Hematopoietic multipotent progenitor cell (in vitro differentiated cells): ENCODE measurements at regions not wholly inside any gene's neighbourhood (a gene's known extent, or its start where the extent isn't known, plus 50 kb on each side); places are given as distances from the start of the nearest gene placed in this dataset.

Experiments
- DNase-seq, 3 donors: peaks; one replicate each; pipeline ENCODE4 v3.0.0-alpha.2; 2011 to 2015; ENCODE audit warnings: low read depth in 2 of 3, low spot score in 2 of 3

- no peak for DNase-seq
Observed at GRCh38 chr12:93042283-93042682, 113.2 kb upstream of the EEA1 start.

DNA sequence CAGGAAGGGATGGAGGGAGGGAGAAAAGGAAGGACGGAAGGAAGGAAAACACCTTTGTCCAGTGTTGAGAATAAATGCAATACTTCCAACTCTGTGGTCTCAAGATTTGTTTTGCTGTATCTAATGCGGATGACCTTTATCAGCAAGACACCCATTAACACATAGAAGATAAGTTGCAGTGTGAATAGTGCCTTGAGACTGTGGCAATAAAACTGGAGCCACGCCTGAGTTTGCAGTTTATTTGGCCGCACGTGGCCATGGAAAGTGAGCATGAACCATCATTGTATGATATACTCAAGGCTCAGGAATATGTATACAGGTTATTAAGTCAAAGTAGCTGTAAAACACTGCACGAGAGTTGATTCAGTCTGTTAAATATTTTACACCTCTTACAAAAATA, 113.6 kb upstream of the EEA1 start:
- DNase-seq = no peak

GRCh38 chr12:93043192-93043876, 114.2 kb upstream of the EEA1 start:
- no peak for DNase-seq

- DNase-seq = peak in 2 of 3 donors; percentile 8 to 26
Observed at GRCh38 chr12:93043877-93044209, 114.7 kb upstream of the EEA1 start.

GRCh38 chr12:93047118-93047517, 118.0 kb upstream of the EEA1 start:
- DNase-seq = no peak

- no peak for DNase-seq
Observed at GRCh38 chr12:93048656-93049055, 119.6 kb upstream of the EEA1 start.

- no peak for DNase-seq
Observed at GRCh38 chr12:93050026-93050747, 121.1 kb upstream of the EEA1 start.

GRCh38 chr12:93050748-93051081, 121.6 kb upstream of the EEA1 start:
- no peak for DNase-seq

DNA sequence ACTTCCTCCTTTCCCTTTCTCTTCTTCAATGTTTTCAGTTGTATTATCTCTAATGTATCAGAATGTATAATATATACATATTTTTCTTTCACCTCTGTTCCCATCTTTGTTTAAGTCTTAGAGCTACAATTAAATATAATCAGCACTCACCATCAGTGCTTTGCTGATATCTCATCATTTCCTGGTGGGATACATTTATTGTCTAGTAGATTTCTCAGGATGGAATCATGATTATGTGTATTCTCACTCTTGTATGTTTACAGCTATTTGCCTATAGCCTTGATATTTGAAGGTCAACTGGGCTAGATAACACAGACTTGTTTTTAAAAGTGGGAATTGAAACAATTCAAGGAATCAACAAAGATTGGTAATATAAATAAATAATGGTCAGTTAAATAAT, 124.9 kb upstream of the EEA1 start:
- no peak for DNase-seq

DNA sequence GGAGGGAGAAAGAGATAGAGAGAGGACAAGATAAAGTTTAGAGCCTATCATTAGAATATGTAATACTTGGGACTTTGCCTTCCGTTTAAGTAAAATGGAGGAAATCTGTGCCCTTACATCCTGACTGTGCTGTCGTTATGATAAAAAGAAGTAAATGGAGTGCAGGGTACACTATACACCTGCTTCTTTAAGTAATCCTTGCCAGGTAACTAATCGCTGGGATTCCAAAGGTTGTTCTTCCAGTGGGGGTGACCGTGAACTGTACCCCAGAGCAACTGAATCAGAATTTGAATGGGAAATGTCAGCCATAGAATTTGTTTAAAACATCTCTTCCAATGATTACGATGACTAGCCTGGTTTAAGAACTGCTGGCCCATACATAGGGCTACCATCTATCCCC, 126.1 kb upstream of the EEA1 start:
- no peak for DNase-seq

DNA sequence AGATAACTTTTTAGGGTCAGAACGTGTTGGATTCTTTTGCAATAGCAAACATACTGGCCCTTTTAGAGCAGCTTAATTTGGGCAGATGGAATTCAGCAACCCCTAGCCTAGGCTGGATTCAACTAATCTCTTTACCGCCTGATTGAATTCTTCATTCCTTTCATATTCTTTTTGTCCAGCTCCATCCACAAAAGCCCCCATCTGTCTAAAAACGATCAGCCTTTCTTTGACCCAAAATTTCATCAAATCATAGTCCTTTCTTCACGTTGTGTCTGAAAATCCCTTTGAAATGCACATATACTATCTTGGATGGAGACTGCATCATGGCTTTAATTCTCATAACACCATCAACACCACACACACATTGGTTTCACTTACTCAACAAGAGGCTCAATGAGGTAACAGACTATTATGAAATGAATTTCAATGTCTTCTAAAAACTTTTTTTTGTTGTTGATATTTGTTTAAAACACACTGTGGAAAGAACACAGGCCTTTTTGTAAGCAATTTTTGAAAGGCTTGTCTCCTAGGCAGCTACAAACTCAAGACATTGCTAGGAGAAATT, 128.0 kb upstream of the EEA1 start:
- DNase-seq = no peak

GRCh38 chr12:93058280-93058679, 129.2 kb upstream of the EEA1 start:
- DNase-seq = no peak

DNA sequence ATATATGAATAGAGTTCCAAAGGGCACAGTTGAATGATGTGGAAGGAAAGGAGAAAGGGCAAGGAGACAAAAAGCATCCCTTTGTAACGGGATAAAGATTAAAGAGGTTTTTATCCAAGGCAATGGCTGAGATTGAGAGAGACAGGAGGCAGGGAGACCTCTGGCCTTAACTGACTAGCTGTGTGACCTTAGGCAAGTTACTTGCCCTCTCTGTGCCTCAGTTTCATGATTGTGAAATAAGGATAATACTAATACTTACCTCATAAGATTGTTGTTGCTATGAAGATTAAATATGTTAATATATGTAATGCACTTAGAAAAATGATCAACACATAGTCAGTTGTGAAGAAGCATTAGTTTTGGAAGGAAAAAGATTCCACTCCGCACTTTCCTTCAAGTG, 130.2 kb upstream of the EEA1 start:
- DNase-seq = no peak

- DNase-seq = no peak
Observed at GRCh38 chr12:93059925-93060665, 131.0 kb upstream of the EEA1 start.

DNA sequence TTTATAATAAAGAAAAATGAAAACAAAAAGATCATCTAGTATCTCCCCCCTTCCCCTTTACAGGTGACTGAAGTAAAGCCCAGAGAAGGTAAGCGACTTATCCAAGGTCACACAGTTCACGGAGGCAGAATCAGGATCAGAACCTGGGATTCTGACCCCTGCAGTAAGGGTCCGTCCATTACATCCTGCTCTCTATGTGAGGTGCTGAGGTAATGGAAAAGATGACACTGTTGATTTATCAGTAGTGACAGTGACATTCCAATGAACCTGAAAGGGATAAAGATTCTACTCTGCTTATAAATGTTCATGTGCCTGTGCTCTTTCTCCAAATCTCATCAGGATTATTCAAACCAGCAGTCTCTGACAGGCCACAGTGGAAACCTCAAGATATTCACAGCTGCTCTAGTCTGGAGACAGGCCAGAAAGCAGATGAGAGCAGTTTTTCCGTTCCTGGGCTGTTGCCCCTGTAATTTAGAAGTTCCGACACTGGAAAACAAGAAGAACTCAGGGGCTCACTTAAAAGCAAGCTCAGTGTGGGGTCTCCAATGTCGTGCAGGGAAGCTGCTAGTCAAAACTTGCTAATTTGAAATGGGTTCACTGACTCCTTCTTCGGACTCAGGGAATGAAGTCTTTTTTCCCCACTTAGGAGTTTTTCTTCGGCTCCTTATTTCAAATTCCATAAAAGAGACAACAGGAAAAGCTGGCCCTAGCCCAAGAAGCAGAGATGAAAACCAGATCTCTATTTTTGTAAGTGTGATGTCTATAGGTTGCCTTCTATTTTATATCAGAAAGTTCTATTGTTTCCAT, 131.8 kb upstream of the EEA1 start:
- DNase-seq = peak in 1 of 3 donors; percentile 11

DNA sequence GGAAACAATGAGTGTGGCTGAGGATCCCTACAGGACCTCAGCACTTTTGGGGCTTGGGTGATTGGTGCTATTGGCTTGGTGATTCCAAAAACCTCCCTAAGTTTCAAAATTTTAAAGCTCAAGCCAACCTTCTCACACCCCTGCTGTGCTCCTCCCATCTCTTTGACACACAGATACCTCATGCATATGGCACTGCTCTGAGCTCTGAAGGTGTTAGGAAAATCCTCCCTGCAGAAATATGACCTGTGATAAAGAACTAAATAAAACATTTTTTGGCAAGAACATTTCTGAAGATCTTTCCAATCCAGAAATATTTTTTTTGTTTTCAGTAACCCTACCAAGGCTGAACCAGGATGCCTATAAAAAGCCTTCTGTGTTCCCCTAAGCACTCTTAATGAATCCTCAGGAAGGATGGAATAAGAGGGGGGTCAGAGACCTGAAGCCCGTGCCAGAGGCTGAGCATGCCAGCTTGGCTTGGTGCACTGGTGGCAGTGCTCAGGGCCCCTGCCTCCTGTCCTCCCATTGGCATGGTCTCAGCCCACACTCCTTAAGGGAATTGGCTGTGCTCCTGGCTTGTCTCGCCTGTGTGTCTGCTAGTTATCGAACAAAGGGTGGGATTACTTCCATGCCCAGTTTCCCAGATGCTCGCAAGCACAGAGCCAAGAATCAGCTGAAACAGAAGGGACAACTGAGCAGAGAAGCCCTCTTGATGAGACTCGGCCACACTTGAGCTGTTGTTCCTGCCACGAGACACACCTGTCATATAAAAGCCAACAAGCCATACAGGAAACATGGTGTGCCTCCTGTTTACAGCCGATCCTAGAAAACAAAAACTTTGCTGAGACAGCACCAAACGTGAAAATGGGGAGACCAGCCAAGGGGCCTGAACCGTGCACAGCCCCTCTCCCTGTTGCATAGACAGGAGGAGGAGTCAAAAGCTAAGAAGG, 132.7 kb upstream of the EEA1 start:
- DNase-seq = no peak

GRCh38 chr12:93065896-93066295, 136.8 kb upstream of the EEA1 start:
- DNase-seq = no peak

- no peak for DNase-seq
Observed at GRCh38 chr12:93072340-93072739, 143.2 kb upstream of the EEA1 start.

DNA sequence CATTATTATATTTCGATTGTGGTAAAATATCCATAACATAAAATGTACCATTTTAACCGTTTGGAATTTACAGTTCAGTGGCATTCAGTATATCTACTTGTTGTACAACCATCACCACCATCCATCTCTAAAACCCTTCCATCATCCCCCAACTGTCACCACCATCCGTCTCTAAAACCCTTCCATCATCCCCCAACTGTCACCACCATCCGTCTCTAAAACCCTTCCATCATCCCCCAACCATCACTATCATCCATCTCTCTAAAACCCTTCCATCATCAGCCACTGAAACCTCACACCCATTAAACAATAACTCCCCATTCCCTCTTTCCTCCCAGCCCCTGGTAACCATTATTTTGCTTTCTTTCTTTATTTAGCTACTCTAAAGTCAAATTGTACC, 144.2 kb upstream of the EEA1 start:
- no peak for DNase-seq

GRCh38 chr12:93078059-93078458, 149.0 kb upstream of the EEA1 start:
- no peak for DNase-seq
